Common myeloid progenitor, CD34-positive (primary cell): ENCODE measurements at regions not wholly inside any gene's neighbourhood (a gene's known extent, or its start where the extent isn't known, plus 50 kb on each side); places are given as distances from the start of the nearest gene placed in this dataset.

Source experiments
- CTCF ChIA-PET: fragments of 350-600 bp; sonication (Branson Sonifier 250); formaldehyde crosslinking; loops from one replicate; lab custom pipeline; 2021; ENCODE audit warnings: antibody characterized with exemption; lab: Charles Lee
- POLR2A ChIA-PET: fragments of 350-600 bp; sonication (Branson Sonifier 250); formaldehyde crosslinking; loops from one replicate; lab custom pipeline; 2021; ENCODE audit warnings: antibody characterized with exemption; lab: Charles Lee
- DNase-seq, 3 donors: peaks; one replicate each; pipeline versions ENCODE4 v3.0.0 to v3.0.0-alpha.2; 2013
- H3K27ac ChIP-seq, 2 experiments: 1 replicate in 1 of 2; 2 replicates in 1 of 2; pipeline ENCODE4 v1.7.0; 2013; ENCODE audit warnings: inconsistent platforms in 2 of 2, low read length in 2 of 2, mild to moderate bottlenecking in 2 of 2, low read depth in 1 of 2, moderate library complexity in 1 of 2; ENCODE audit not compliant: severe bottlenecking in 2 of 2, insufficient read depth in 1 of 2, poor library complexity in 1 of 2
- H3K27me3 ChIP-seq, 5 experiments: replicated peaks in 2 of 5; 1 replicate in 3 of 5; 2 replicates in 2 of 5; pipeline versions ENCODE4 v1.6.1 to v1.7.0; 2013; ENCODE audit warnings: low read length in 4 of 5, mild to moderate bottlenecking in 2 of 5, moderate library complexity in 2 of 5, inconsistent platforms in 1 of 5; ENCODE audit not compliant: insufficient read depth in 5 of 5, control insufficient read depth in 4 of 5
- H3K36me3 ChIP-seq, 4 experiments: 1 replicate in 2 of 4; 2 replicates in 2 of 4; pipeline versions ENCODE4 v1.6.1 to v1.7.0; 2013; ENCODE audit warnings: low read length in 3 of 4, control low read depth in 1 of 4, mild to moderate bottlenecking in 1 of 4; ENCODE audit not compliant: control insufficient read depth in 4 of 4, insufficient read depth in 4 of 4
- H3K4me1 ChIP-seq, 4 experiments: 1 replicate in 3 of 4; 2 replicates in 1 of 4; pipeline versions ENCODE4 v1.6.1 to v1.7.1; 2013; ENCODE audit warnings: low read length in 3 of 4, mild to moderate bottlenecking in 3 of 4, control low read depth in 1 of 4, inconsistent platforms in 1 of 4, moderate library complexity in 1 of 4; ENCODE audit not compliant: control insufficient read depth in 4 of 4, insufficient read depth in 4 of 4; ENCODE audit errors: control extremely low read depth in 1 of 4
- H3K4me3 ChIP-seq, 7 experiments: 1 replicate in 4 of 7; 2 replicates in 3 of 7; pipeline versions ENCODE4 v1.5.1 to v1.7.0; 2013; ENCODE audit warnings: mild to moderate bottlenecking in 7 of 7, low read length in 6 of 7, moderate library complexity in 6 of 7, inconsistent platforms in 2 of 7, low read depth in 2 of 7, control low read depth in 1 of 7; ENCODE audit not compliant: insufficient read depth in 4 of 7, control insufficient read depth in 1 of 7; ENCODE audit errors: extremely low read depth in 1 of 7
- H3K9me3 ChIP-seq, 5 experiments: 1 replicate in 4 of 5; 2 replicates in 1 of 5; pipeline versions ENCODE4 v1.6.1 to v1.7.1; 2013; ENCODE audit warnings: low read length in 4 of 5, mild to moderate bottlenecking in 2 of 5, inconsistent platforms in 1 of 5, low read depth in 1 of 5, moderate library complexity in 1 of 5; ENCODE audit not compliant: control insufficient read depth in 4 of 5, insufficient read depth in 2 of 5; ENCODE audit errors: control extremely low read depth in 1 of 5
- WGBS: methylation state at CpG from one replicate; pipeline ENCODE4 v1.1.5; 2013; ENCODE audit not compliant: insufficient coverage; 5-methylcytosine and 5-hydroxymethylcytosine counted together

- POLR2A ChIA-PET = no interaction called here
- no peak overlapping the region for H3K4me3 ChIP-seq
- DNase-seq = no peak
- H3K4me1 ChIP-seq = no peaks in the 10 kb centered on the region
- no peaks in the 10 kb centered on the region for H3K27me3 ChIP-seq
- no peaks in the 10 kb centered on the region for H3K36me3 ChIP-seq
- H3K27ac ChIP-seq = no peak overlapping the region
- CTCF ChIA-PET = no interaction called here
- WGBS = no CpG with 5 or more reads among the region's 1 CpG
- no peaks in the 10 kb centered on the region for H3K9me3 ChIP-seq
Measured at GRCh38 chr3:164387236-164387635, 691.1 kb downstream of the SI start.

- no peaks in the 10 kb centered on the region for H3K4me1 ChIP-seq
- 100% methylated on average over 3 of the region's 3 CpGs for WGBS
- no peaks in the 10 kb centered on the region for H3K27me3 ChIP-seq
- POLR2A ChIA-PET = no interaction called here
- CTCF ChIA-PET = no interaction called here
- H3K36me3 ChIP-seq = no peaks in the 10 kb centered on the region
- H3K4me3 ChIP-seq = no peak overlapping the region
- no peak overlapping the region for H3K27ac ChIP-seq
- no peaks in the 10 kb centered on the region for H3K9me3 ChIP-seq
- no peak for DNase-seq
Measured at GRCh38 chr3:164380156-164380555, 698.1 kb downstream of the SI start.

GRCh38 chr3:164377466-164377865 is 700.8 kb downstream of the SI start:
- Histone ChIP-seq H3K27me3 (no peaks in the 10 kb centered on the region), H3K4me3 (no peak overlapping the region), H3K36me3 (no peaks in the 10 kb centered on the region), H3K4me1 (no peaks in the 10 kb centered on the region), H3K27ac (no peak overlapping the region), H3K9me3 (no peaks in the 10 kb centered on the region)
- ChIA-PET CTCF (no interaction called here), POLR2A (no interaction called here)
- no peak for DNase-seq
- no CpG with 5 or more reads among the region's 2 CpGs for WGBS

DNA sequence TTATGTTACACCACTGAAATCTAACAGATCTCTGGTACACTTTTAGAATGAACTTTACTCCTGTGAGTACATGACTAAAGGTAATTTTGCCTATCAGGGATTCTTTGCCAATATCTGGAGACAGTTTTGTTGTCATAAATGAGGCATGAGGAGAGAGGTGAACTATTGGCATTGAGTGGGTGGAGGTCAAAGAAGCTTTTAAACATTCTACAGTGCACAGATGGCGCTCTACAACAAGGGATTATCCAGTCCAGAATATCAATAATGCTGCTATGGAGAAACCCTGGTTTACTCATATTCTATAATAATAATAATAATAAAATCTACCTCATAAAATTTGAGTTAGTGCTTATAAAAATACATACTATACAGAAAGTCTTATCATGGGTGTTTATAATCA is 702.3 kb downstream of the SI start:
- no peak overlapping the region for H3K4me3 ChIP-seq
- no CpG with 5 or more reads among the region's 1 CpG for WGBS
- no peak for DNase-seq
- H3K27me3 ChIP-seq = no peaks in the 10 kb centered on the region
- H3K4me1 ChIP-seq = no peaks in the 10 kb centered on the region
- POLR2A ChIA-PET = no interaction called here
- H3K27ac ChIP-seq = no peak overlapping the region
- no peaks in the 10 kb centered on the region for H3K36me3 ChIP-seq
- CTCF ChIA-PET = no interaction called here
- no peaks in the 10 kb centered on the region for H3K9me3 ChIP-seq

- POLR2A ChIA-PET = no interaction called here
- no peaks in the 10 kb centered on the region for H3K9me3 ChIP-seq
- H3K4me3 ChIP-seq = no peak overlapping the region
- no peaks in the 10 kb centered on the region for H3K27me3 ChIP-seq
- no peaks in the 10 kb centered on the region for H3K4me1 ChIP-seq
- H3K36me3 ChIP-seq = no peaks in the 10 kb centered on the region
- H3K27ac ChIP-seq = no peak overlapping the region
- DNase-seq = no peak
- WGBS = no CpG with 5 or more reads among the region's 1 CpG
- CTCF ChIA-PET = no interaction called here
Measured at GRCh38 chr3:164375538-164375937, 702.8 kb downstream of the SI start.

GRCh38 chr3:164371681-164372080 is 706.6 kb downstream of the SI start:
- no peak overlapping the region for H3K4me3 ChIP-seq
- POLR2A ChIA-PET = no interaction called here
- H3K4me1 ChIP-seq = no peaks in the 10 kb centered on the region
- H3K9me3 ChIP-seq = no peaks in the 10 kb centered on the region
- DNase-seq = no peak
- CTCF ChIA-PET = no interaction called here
- H3K27ac ChIP-seq = no peak overlapping the region
- 100% methylated on average over 1 of the region's 2 CpGs for WGBS
- H3K36me3 ChIP-seq = no peaks in the 10 kb centered on the region
- no peaks in the 10 kb centered on the region for H3K27me3 ChIP-seq

GRCh38 chr3:164370970-164371369 is 707.3 kb downstream of the SI start:
- CTCF ChIA-PET = no interaction called here
- Histone ChIP-seq H3K27me3 (no peaks in the 10 kb centered on the region), H3K9me3 (no peaks in the 10 kb centered on the region), H3K27ac (no peak overlapping the region), H3K36me3 (no peaks in the 10 kb centered on the region), H3K4me3 (no peak overlapping the region), H3K4me1 (no peaks in the 10 kb centered on the region)
- DNase-seq = no peak
- WGBS = 83% methylated on average over 4 of the region's 5 CpGs
- POLR2A ChIA-PET = no interaction called here
